Caco-2 (cell line): ENCODE measurements at regions not wholly inside any gene's neighbourhood (a gene's known extent, or its start where the extent isn't known, plus 50 kb on each side); places are given as distances from the start of the nearest gene placed in this dataset.

Source experiments
- BruUV-seq: library from RNA; stranded (reverse); fragments of 400-500 nt; replicated peaks from 2 replicates; lab custom pipeline; 2021; lab: Mats Ljungman, UMichigan
- CTCF ChIA-PET: fragments of 300-600 bp; sonication (Branson Sonifier 250); formaldehyde crosslinking; loops from one replicate; lab custom pipeline; 2022; ENCODE audit warnings: antibody characterized with exemption; lab: Charles Lee
- POLR2A ChIA-PET: fragments of 300-600 bp; sonication (Branson Sonifier 250); formaldehyde crosslinking; loops from one replicate; lab custom pipeline; 2022; ENCODE audit warnings: antibody characterized with exemption; lab: Charles Lee
- DNase-seq, 2 experiments: peaks; one replicate each; pipeline versions ENCODE4 v3.0.0 to v3.0.0-alpha.2; 2020 to 2022
- H3K27me3 ChIP-seq: replicated peaks from 2 replicates; pipeline ENCODE4 v1.6.0; 2011; ENCODE audit warnings: low read length; ENCODE audit not compliant: control insufficient read depth, insufficient read depth
- H3K36me3 ChIP-seq: 2 replicates; pipeline ENCODE4 v1.5.1; 2011; ENCODE audit warnings: low read length; ENCODE audit not compliant: control insufficient read depth, insufficient read depth
- H3K4me1 ChIP-seq: fragments of 250-450 bp; sonication (Bioruptor Pico); 2 replicates; pipeline ENCODE4 v1.5.1; 2020; ENCODE audit warnings: mild to moderate bottlenecking
- H3K4me3 ChIP-seq: 2 replicates; pipeline ENCODE4 v1.5.1; 2011; ENCODE audit warnings: low read depth, mild to moderate bottlenecking, control low read depth, low read length
- H3K9me3 ChIP-seq: fragments of 250-450 bp; sonication (Bioruptor Pico); 2 replicates; pipeline ENCODE4 v1.5.1; 2020; ENCODE audit warnings: mild to moderate bottlenecking, moderate library complexity
- H3K27ac Mint-ChIP-seq: one replicate; pipeline ENCODE4 v1.8.0; 2022; ENCODE audit warnings: mixed read lengths; ENCODE audit not compliant: unreplicated experiment
- H3K27me3 Mint-ChIP-seq: one replicate; pipeline ENCODE4 v1.8.0; 2022; ENCODE audit warnings: mixed read lengths; ENCODE audit not compliant: insufficient read depth, unreplicated experiment
- H3K36me3 Mint-ChIP-seq: one replicate; pipeline ENCODE4 v1.8.0; 2022; ENCODE audit warnings: mild to moderate bottlenecking, mixed read lengths; ENCODE audit not compliant: insufficient read depth, unreplicated experiment
- H3K4me1 Mint-ChIP-seq: one replicate; pipeline ENCODE4 v1.8.0; 2022; ENCODE audit warnings: low read depth, mixed read lengths; ENCODE audit not compliant: unreplicated experiment
- H3K4me3 Mint-ChIP-seq: one replicate; pipeline ENCODE4 v1.8.0; 2022; ENCODE audit warnings: mild to moderate bottlenecking, moderate library complexity, mixed read lengths; ENCODE audit not compliant: unreplicated experiment
- H3K9me3 Mint-ChIP-seq: one replicate; pipeline ENCODE4 v1.8.0; 2022; ENCODE audit warnings: mixed read lengths; ENCODE audit not compliant: unreplicated experiment
- intact Hi-C: fragments of 100-400 bp; cut with micrococcal nuclease; formaldehyde crosslinking; loops from one replicate; pipeline ENCODE4 v1.10.0; 2022; ENCODE audit not compliant: unreplicated experiment
- TF ChIP-seq, protein P1 (sequence below), 2 experiments: fragments of 200-600 bp in 1 of 2; IDR thresholded peaks; 1 replicate in 1 of 2; 2 replicates in 1 of 2; pipeline versions ENCODE4 v1.5.1 to v1.8.0; 2011 to 2022; ENCODE audit warnings: antibody characterized with exemption in 1 of 2, control low read depth in 1 of 2, inconsistent platforms in 1 of 2, low read depth in 1 of 2, low read length in 1 of 2, mild to moderate bottlenecking in 1 of 2, moderate library complexity in 1 of 2; ENCODE audit not compliant: insufficient read depth in 1 of 2, severe bottlenecking in 1 of 2, unreplicated experiment in 1 of 2

DNA sequence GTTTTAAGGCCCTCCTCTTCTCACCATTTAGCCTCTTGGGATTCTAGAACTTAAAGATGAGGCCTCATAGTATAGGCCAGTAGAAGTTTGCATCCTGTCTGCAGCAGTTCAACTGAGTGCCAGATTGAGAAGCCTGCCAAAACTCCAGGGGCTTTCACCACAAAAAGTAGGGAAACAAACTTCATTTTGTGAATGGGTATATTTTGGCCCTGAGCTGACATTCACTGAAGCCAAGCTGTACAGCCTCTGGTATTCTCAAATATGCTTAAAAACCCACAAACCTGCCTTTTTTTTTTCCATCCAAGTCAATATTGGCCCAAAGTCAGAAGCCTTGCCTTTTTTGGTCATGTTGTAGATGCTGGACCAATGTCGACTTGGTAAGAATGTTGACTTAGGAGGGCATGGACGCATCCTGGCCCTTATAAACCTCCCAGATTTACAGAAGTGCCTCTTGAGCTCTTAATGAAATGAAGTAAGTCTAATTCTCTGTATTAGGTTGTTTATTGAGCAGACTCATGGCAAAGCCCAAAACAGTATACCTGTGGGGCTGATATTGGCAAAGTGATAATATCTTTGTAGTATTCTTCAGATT is 337.5 kb downstream of the CHRM3 start:
- no peak for DNase-seq
- TF ChIP-seq, protein P1, sequence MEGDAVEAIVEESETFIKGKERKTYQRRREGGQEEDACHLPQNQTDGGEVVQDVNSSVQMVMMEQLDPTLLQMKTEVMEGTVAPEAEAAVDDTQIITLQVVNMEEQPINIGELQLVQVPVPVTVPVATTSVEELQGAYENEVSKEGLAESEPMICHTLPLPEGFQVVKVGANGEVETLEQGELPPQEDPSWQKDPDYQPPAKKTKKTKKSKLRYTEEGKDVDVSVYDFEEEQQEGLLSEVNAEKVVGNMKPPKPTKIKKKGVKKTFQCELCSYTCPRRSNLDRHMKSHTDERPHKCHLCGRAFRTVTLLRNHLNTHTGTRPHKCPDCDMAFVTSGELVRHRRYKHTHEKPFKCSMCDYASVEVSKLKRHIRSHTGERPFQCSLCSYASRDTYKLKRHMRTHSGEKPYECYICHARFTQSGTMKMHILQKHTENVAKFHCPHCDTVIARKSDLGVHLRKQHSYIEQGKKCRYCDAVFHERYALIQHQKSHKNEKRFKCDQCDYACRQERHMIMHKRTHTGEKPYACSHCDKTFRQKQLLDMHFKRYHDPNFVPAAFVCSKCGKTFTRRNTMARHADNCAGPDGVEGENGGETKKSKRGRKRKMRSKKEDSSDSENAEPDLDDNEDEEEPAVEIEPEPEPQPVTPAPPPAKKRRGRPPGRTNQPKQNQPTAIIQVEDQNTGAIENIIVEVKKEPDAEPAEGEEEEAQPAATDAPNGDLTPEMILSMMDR (IDR thresholded peaks at IDR 0.05; ENCODE audit: insufficient read depth in 1 of 2, low read depth in 1 of 2, low read length in 1 of 2, severe bottlenecking in 1 of 2, unreplicated experiment in 1 of 2) = no peak
- no TSS peak for BruUV-seq
- Mint-ChIP-seq H3K4me1 (no peaks in the 10 kb centered on the region), H3K27ac (no peak overlapping the region), H3K27me3 (no peaks in the 10 kb centered on the region), H3K36me3 (no peaks in the 10 kb centered on the region), H3K9me3 (no peaks in the 10 kb centered on the region), H3K4me3 (no peak overlapping the region)
- H3K36me3 ChIP-seq = no peaks in the 10 kb centered on the region
- H3K4me1 ChIP-seq = no peaks in the 10 kb centered on the region
- no peaks in the 10 kb centered on the region for H3K9me3 ChIP-seq
- CTCF ChIA-PET = no interaction called here
- POLR2A ChIA-PET = no interaction called here
- H3K4me3 ChIP-seq = no peak overlapping the region
- H3K27me3 ChIP-seq = no peaks in the 10 kb centered on the region
- intact Hi-C loops = no loop called here

DNA sequence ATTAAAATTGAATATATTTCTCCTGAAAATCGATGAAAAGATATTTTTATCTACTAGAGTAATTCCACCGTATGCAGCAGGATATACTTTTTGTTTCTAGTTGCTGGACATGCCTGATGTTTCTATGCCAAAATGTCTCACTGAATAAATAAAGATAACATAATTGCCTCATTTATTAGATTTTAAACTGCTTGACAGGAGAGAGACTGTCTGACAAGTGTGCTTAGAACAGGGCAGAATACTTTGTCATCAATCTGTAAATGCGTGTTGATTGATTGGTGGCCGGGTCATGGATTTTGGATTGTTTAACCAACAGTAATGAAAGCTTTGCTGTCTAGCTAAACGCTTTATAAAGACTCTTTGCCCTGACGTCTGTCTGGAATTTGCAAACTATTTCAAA is 339.0 kb downstream of the CHRM3 start:
- ChIA-PET POLR2A (no interaction called here), CTCF (no interaction called here)
- Histone ChIP-seq H3K4me1 (no peaks in the 10 kb centered on the region), H3K9me3 (no peaks in the 10 kb centered on the region), H3K4me3 (no peak overlapping the region), H3K36me3 (no peaks in the 10 kb centered on the region), H3K27me3 (no peaks in the 10 kb centered on the region)
- no TSS peak for BruUV-seq
- Mint-ChIP-seq H3K4me3 (no peak overlapping the region), H3K4me1 (no peaks in the 10 kb centered on the region), H3K27ac (no peak overlapping the region), H3K27me3 (no peaks in the 10 kb centered on the region), H3K36me3 (no peaks in the 10 kb centered on the region), H3K9me3 (no peaks in the 10 kb centered on the region)
- TF ChIP-seq, protein P1 (IDR thresholded peaks at IDR 0.05; ENCODE audit: insufficient read depth in 1 of 2, low read depth in 1 of 2, low read length in 1 of 2, severe bottlenecking in 1 of 2, unreplicated experiment in 1 of 2) = no peak
- DNase-seq = no peak
- intact Hi-C loops = no loop called here

DNA sequence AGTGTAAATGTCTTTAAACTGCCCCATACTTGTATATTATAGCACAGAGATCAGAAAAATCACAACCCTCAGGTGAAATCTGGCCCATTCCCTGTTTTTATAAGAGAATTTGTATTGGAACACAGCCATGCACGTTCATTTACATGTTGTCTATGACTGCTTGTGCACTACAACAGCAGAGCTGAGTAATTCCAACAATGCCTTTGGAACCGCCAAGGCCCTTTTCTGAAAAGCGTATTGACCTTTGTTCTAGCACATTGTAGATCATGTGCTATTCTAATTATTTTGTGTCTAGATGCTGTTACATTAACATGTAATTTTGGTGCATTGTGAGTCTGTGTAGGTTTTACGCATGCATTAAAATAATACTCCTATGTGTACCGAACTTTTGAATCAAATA is 339.6 kb downstream of the CHRM3 start:
- CTCF ChIA-PET = no interaction called here
- Histone ChIP-seq H3K4me1 (no peaks in the 10 kb centered on the region), H3K27me3 (no peaks in the 10 kb centered on the region), H3K36me3 (no peaks in the 10 kb centered on the region), H3K9me3 (no peaks in the 10 kb centered on the region), H3K4me3 (no peak overlapping the region)
- no peaks in the 10 kb centered on the region for H3K36me3 Mint-ChIP-seq
- POLR2A ChIA-PET = no interaction called here
- intact Hi-C loops = no loop called here
- H3K27me3 Mint-ChIP-seq = no peaks in the 10 kb centered on the region
- no peaks in the 10 kb centered on the region for H3K4me1 Mint-ChIP-seq
- no peak overlapping the region for H3K27ac Mint-ChIP-seq
- H3K9me3 Mint-ChIP-seq = no peaks in the 10 kb centered on the region
- TF ChIP-seq, protein P1 (IDR thresholded peaks at IDR 0.05; ENCODE audit: insufficient read depth in 1 of 2, low read depth in 1 of 2, low read length in 1 of 2, severe bottlenecking in 1 of 2, unreplicated experiment in 1 of 2) = no peak
- no TSS peak for BruUV-seq
- DNase-seq = no peak
- H3K4me3 Mint-ChIP-seq = no peak overlapping the region
